ENCODE measurements at regions not wholly inside any gene's neighbourhood (a gene's known extent, or its start where the extent isn't known, plus 50 kb on each side); places are given as distances from the start of the nearest gene placed in this dataset.

DNA sequence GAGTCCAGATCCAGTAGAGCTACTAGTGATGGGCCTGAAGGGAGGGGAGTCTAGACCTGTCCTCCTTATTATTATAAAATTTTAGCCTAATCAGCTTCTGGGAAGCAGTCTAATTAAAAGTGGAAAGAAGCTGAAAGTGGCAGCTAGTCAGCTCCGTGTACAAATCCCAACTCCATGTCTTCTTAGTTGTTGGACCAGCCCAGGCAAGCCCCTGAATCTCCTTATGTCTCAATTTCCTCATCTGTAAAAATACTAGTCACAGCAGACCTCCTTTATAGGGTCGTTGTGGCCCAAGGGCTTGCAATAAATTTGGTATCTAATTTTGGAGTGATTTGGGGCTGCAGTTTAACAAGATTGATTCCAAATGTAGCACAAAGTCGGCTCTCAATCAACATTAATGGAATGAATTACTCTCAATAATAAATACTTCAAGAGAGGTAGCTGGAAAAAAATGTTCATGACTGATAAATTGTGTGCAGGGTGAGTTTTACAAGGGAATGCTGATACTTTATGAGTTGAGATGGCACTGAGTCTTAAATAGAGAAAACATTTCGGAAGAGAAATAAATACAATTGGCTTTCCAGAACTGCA, 118.3 kb upstream of the NDUFV2 start:
- TF ChIP-seq EP300 (IDR thresholded peaks at IDR 0.05), result no peak
- TF ChIP-seq, protein P1, sequence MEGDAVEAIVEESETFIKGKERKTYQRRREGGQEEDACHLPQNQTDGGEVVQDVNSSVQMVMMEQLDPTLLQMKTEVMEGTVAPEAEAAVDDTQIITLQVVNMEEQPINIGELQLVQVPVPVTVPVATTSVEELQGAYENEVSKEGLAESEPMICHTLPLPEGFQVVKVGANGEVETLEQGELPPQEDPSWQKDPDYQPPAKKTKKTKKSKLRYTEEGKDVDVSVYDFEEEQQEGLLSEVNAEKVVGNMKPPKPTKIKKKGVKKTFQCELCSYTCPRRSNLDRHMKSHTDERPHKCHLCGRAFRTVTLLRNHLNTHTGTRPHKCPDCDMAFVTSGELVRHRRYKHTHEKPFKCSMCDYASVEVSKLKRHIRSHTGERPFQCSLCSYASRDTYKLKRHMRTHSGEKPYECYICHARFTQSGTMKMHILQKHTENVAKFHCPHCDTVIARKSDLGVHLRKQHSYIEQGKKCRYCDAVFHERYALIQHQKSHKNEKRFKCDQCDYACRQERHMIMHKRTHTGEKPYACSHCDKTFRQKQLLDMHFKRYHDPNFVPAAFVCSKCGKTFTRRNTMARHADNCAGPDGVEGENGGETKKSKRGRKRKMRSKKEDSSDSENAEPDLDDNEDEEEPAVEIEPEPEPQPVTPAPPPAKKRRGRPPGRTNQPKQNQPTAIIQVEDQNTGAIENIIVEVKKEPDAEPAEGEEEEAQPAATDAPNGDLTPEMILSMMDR (IDR thresholded peaks at IDR 0.05), result no peak

All from suprapubic skin (tissue), 3 donors.